PC-3 (cell line): ENCODE measurements at regions not wholly inside any gene's neighbourhood (a gene's known extent, or its start where the extent isn't known, plus 50 kb on each side); places are given as distances from the start of the nearest gene placed in this dataset.

ENCODE experiments used
- ATAC-seq: fragments of 200-7000 bp; cut with Tn5 transposase; 2 replicates; pipeline ENCODE4 v1.9.1; 2020; ENCODE audit warnings: mild to moderate bottlenecking, moderate library complexity
- BruUV-seq: library from RNA; stranded (reverse); fragments of 400-500 nt; replicated peaks from 2 replicates; lab custom pipeline; 2021; lab: Mats Ljungman, UMichigan
- CTCF ChIA-PET: fragments of 300-600 bp; sonication (Branson Sonifier 250); formaldehyde crosslinking; loops from one replicate; lab custom pipeline; 2022; ENCODE audit warnings: antibody characterized with exemption; lab: Charles Lee
- POLR2A ChIA-PET: fragments of 300-600 bp; sonication (Branson Sonifier 250); formaldehyde crosslinking; loops from one replicate; lab custom pipeline; 2022; ENCODE audit warnings: antibody characterized with exemption; ENCODE audit not compliant: unreplicated experiment; lab: Charles Lee
- DNase-seq: peaks from one replicate; pipeline ENCODE4 v3.0.0-alpha.2; 2015
- H2AFZ ChIP-seq: fragments of 300-600 bp; sonication (generic); 2 replicates; pipeline ENCODE4 v1.6.0; 2016; ENCODE audit warnings: antibody characterized with exemption, low read length
- H3F3A ChIP-seq: fragments of 300-600 bp; sonication (generic); one replicate; pipeline ENCODE4 v1.6.0; 2017; ENCODE audit warnings: antibody characterized with exemption, low read length, control low read depth, mild to moderate bottlenecking; ENCODE audit not compliant: unreplicated experiment
- H3K27ac ChIP-seq: fragments of 300-600 bp; sonication (generic); 2 replicates; pipeline ENCODE4 v1.5.1; 2016; ENCODE audit warnings: mild to moderate bottlenecking, low read length
- H3K27me3 ChIP-seq: fragments of 300-600 bp; sonication (generic); 2 replicates; pipeline ENCODE4 v1.6.1; 2016; ENCODE audit warnings: low read length, mixed read lengths
- H3K36me3 ChIP-seq: fragments of 300-600 bp; sonication (generic); 2 replicates; pipeline ENCODE4 v1.6.1; 2016; ENCODE audit warnings: low read depth, mixed run types, low read length, mixed read lengths
- H3K4me1 ChIP-seq: fragments of 300-600 bp; sonication (generic); 2 replicates; pipeline ENCODE4 v1.5.1; 2016; ENCODE audit warnings: low read length; ENCODE audit not compliant: insufficient read depth
- H3K4me2 ChIP-seq: fragments of 300-600 bp; sonication (generic); 2 replicates; pipeline ENCODE4 v1.6.0; 2016; ENCODE audit warnings: low read length
- H3K4me3 ChIP-seq: fragments of 300-600 bp; sonication (generic); 2 replicates; pipeline ENCODE4 v1.5.1; 2016; ENCODE audit warnings: mild to moderate bottlenecking, low read length, mixed read lengths
- H3K79me2 ChIP-seq: fragments of 300-600 bp; sonication (generic); 2 replicates; pipeline ENCODE4 v1.6.1; 2017; ENCODE audit warnings: low read length, mixed read lengths
- H3K9ac ChIP-seq: fragments of 300-600 bp; sonication (generic); 2 replicates; pipeline ENCODE4 v1.6.0; 2016; ENCODE audit warnings: mild to moderate bottlenecking, low read length
- H3K9me2 ChIP-seq: fragments of 300-600 bp; sonication (generic); replicated peaks from 2 replicates; pipeline ENCODE4 v1.6.1; 2016; ENCODE audit warnings: mixed run types, low read length, mixed read lengths
- H3K9me3 ChIP-seq: fragments of 300-600 bp; sonication (generic); 2 replicates; pipeline ENCODE4 v1.6.1; 2016; ENCODE audit warnings: low read length, mixed read lengths
- H4K20me1 ChIP-seq: fragments of 300-600 bp; sonication (generic); 2 replicates; pipeline ENCODE4 v1.6.1; 2016; ENCODE audit warnings: low read length, mixed read lengths
- EZH2 ChIP-seq: fragments of 300-600 bp; sonication (generic); IDR thresholded peaks from one replicate; pipeline ENCODE4 v1.6.1; 2017; ENCODE audit warnings: antibody characterized with exemption, mild to moderate bottlenecking, low read length; ENCODE audit not compliant: unreplicated experiment
- EZH2phosphoT487 ChIP-seq: fragments of 300-600 bp; sonication (generic); IDR thresholded peaks from 2 replicates; pipeline ENCODE4 v1.6.1; 2018; ENCODE audit warnings: mild to moderate bottlenecking, antibody characterized with exemption, low read length, borderline replicate concordance
- intact Hi-C: fragments of 100-400 bp; cut with micrococcal nuclease; formaldehyde crosslinking; loops from 2 replicates; pipeline ENCODE4 v1.9.0; 2023
- TF ChIP-seq, protein P1 (sequence below): fragments of 300-600 bp; sonication (generic); conservative IDR thresholded peaks from 2 replicates; pipeline ENCODE4 v1.5.1; 2017; ENCODE audit warnings: antibody characterized with exemption, low read depth, mild to moderate bottlenecking, low read length

DNA sequence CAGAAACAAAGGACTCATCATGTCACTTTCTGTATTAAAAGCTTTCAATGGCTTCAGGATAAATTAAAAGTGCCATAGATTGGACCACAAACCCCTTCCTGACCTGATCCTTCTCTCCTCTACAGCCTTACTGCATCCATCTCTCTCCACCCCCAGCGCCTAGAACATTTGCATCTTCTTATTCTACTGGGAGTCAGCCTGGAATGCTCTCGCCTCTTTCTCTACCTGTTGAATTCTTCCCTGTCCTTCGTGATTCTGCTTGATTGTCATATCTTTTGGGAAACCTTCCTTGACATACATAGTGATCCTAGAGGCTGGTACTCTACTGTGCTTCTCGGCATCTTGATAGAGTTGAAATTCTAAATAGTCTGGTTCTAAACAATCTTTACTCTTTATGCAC lies 332.0 kb upstream of the PBX1 start:
- POLR2A ChIA-PET = no interaction called here
- intact Hi-C loops = no loop called here

DNA sequence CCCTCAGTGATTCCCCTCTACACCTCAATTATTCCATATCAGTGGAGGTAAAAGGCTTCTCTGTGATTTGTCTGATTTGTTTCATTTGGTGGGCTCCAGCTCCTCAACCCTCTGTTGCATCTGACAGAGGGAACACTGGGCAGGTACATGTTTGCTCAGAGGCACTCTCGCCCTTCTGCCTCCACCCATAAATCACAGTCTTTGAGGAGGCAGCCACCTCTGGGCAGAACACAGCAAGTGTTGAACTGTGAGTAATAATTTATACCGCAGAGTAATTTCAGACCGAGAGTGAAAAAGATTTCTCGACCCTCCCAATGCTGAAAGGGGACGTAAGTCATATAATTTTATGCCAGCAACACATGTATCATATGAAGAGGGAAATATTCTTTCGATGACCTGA lies 330.1 kb upstream of the PBX1 start:
- Histone ChIP-seq H3K79me2 (no peaks in the 10 kb centered on the region), H3K36me3 (no peaks in the 10 kb centered on the region), H3K9me3 (no peaks in the 10 kb centered on the region), H3K27ac (no peak overlapping the region), H3K27me3 (peaks cover 20% of the 10 kb centered on the region), H3K9me2 (no peaks in the 10 kb centered on the region), H2AFZ (no peak overlapping the region), H3K4me1 (no peaks in the 10 kb centered on the region), H3K9ac (no peak overlapping the region), H3F3A (no peaks in the 10 kb centered on the region), H4K20me1 (no peaks in the 10 kb centered on the region), H3K4me2 (no peak overlapping the region), H3K4me3 (no peak overlapping the region)
- ChIA-PET CTCF (no interaction called here), POLR2A (no interaction called here)
- no TSS peak for BruUV-seq
- ATAC-seq (no peak), DNase-seq (no peak)
- TF ChIP-seq, protein P1, sequence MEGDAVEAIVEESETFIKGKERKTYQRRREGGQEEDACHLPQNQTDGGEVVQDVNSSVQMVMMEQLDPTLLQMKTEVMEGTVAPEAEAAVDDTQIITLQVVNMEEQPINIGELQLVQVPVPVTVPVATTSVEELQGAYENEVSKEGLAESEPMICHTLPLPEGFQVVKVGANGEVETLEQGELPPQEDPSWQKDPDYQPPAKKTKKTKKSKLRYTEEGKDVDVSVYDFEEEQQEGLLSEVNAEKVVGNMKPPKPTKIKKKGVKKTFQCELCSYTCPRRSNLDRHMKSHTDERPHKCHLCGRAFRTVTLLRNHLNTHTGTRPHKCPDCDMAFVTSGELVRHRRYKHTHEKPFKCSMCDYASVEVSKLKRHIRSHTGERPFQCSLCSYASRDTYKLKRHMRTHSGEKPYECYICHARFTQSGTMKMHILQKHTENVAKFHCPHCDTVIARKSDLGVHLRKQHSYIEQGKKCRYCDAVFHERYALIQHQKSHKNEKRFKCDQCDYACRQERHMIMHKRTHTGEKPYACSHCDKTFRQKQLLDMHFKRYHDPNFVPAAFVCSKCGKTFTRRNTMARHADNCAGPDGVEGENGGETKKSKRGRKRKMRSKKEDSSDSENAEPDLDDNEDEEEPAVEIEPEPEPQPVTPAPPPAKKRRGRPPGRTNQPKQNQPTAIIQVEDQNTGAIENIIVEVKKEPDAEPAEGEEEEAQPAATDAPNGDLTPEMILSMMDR = no peak
- TF ChIP-seq EZH2 (no peak), EZH2phosphoT487 (no peak)
- intact Hi-C loops = no loop called here

More for the DNA sequence above, 332.0 kb upstream of the PBX1 start:
- no peak overlapping the region for H3K4me2 ChIP-seq
- H3K4me3 ChIP-seq = no peak overlapping the region
- H3K27me3 ChIP-seq = peaks cover 20% of the 10 kb centered on the region
- no peaks in the 10 kb centered on the region for H3K9me3 ChIP-seq
- CTCF ChIA-PET = no interaction called here
- TF ChIP-seq, protein P1 = no peak
- no peak for TF ChIP-seq EZH2
- TF ChIP-seq EZH2phosphoT487 = no peak
- no peak overlapping the region for H3K9ac ChIP-seq
- H3K27ac ChIP-seq = no peak overlapping the region
- H3K9me2 ChIP-seq = no peaks in the 10 kb centered on the region
- no peaks in the 10 kb centered on the region for H3K79me2 ChIP-seq
- ATAC-seq (no peak), DNase-seq (no peak)
- BruUV-seq = no TSS peak
- H2AFZ ChIP-seq = no peak overlapping the region
- no peaks in the 10 kb centered on the region for H3K36me3 ChIP-seq
- H4K20me1 ChIP-seq = no peaks in the 10 kb centered on the region
- no peaks in the 10 kb centered on the region for H3F3A ChIP-seq
- H3K4me1 ChIP-seq = no peaks in the 10 kb centered on the region

DNA sequence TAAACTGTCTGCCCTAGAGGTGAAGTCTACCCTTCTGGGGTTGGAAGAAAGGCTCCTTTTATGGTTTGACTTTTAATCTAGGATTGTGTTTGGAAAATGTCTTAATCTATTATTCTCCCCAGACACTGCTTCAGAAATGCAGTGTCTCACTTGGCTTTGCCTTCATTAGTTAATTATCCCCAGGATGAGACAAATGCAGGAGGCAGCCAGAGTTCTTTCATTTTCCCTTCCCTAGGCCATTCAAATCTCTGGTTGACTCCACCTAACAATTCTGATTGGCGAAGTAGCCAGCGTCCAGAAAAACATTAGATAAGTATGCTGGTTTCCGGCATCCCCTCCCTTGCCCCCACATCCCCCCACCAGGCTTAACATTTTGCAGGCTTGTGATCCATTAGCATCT lies 325.8 kb upstream of the PBX1 start:
- Histone ChIP-seq H3K36me3 (no peaks in the 10 kb centered on the region), H3K27me3 (peaks cover 7% of the 10 kb centered on the region), H3K4me1 (no peaks in the 10 kb centered on the region), H3K9me2 (no peaks in the 10 kb centered on the region), H3K4me2 (no peak overlapping the region), H3K9ac (no peak overlapping the region), H2AFZ (no peak overlapping the region), H3K4me3 (no peak overlapping the region), H3K79me2 (no peaks in the 10 kb centered on the region), H3F3A (no peaks in the 10 kb centered on the region), H4K20me1 (no peaks in the 10 kb centered on the region), H3K27ac (no peak overlapping the region), H3K9me3 (no peaks in the 10 kb centered on the region)
- BruUV-seq = no TSS peak
- intact Hi-C loops = no loop called here
- CTCF ChIA-PET = no interaction called here
- TF ChIP-seq EZH2phosphoT487 (no peak), EZH2 (no peak)
- TF ChIP-seq, protein P1 = no peak
- DNase-seq = no peak
- no peak for ATAC-seq
- POLR2A ChIA-PET = no interaction called here
